Anterior cingulate cortex (tissue), 58 donors: ENCODE measurements at regions not wholly inside any gene's neighbourhood (a gene's known extent, or its start where the extent isn't known, plus 50 kb on each side); places are given as distances from the start of the nearest gene placed in this dataset.

ENCODE experiments used
- DNase-seq, 58 donors: peaks; one replicate each; lab custom pipeline; 2025; lab: John Stamatoyannopoulos, UW

GRCh38 chr2:151197184-151198108 is 64.2 kb downstream of the RBM43 start:
- peak in 1 of 58 donors; percentile 12 for DNase-seq

GRCh38 chr2:151193576-151193975 is 68.1 kb downstream of the RBM43 start:
- no peak for DNase-seq

GRCh38 chr2:151192681-151193080 is 69.0 kb downstream of the RBM43 start:
- no peak for DNase-seq

GRCh38 chr2:151191001-151191400 is 70.7 kb downstream of the RBM43 start:
- no peak for DNase-seq

GRCh38 chr2:151189125-151189524 is 72.5 kb downstream of the RBM43 start:
- DNase-seq: no peak

- no peak for DNase-seq
These were observed 75.7 kb downstream of the RBM43 start for GRCh38 chr2:151186011-151186410.

- DNase-seq: no peak
These were observed 78.5 kb downstream of the RBM43 start for GRCh38 chr2:151182899-151183809.

GRCh38 chr2:151182396-151182795 is 79.3 kb downstream of the RBM43 start:
- no peak for DNase-seq

- DNase-seq: peak in 1 of 58 donors; percentile 11
These were observed 80.1 kb downstream of the RBM43 start for GRCh38 chr2:151181524-151181923.

GRCh38 chr2:151180123-151180522 is 81.5 kb downstream of the RBM43 start:
- no peak for DNase-seq

GRCh38 chr2:151178207-151178606 is 83.5 kb downstream of the RBM43 start:
- DNase-seq: no peak

- DNase-seq: no peak
These were observed 83.9 kb downstream of the RBM43 start for GRCh38 chr2:151177756-151178155.

- DNase-seq: no peak
These were observed 85.0 kb downstream of the RBM43 start for GRCh38 chr2:151176661-151177060.

- no peak for DNase-seq
These were observed 85.8 kb downstream of the RBM43 start for GRCh38 chr2:151175864-151176263.

- DNase-seq: no peak
These were observed 87.5 kb downstream of the RBM43 start for GRCh38 chr2:151174127-151174526.

- no peak for DNase-seq
These were observed 90.5 kb downstream of the RBM43 start for GRCh38 chr2:151171186-151171585.

GRCh38 chr2:151166410-151166809 is 95.3 kb downstream of the RBM43 start:
- no peak for DNase-seq

GRCh38 chr2:151165105-151165684 is 96.5 kb downstream of the RBM43 start:
- DNase-seq: no peak

GRCh38 chr2:151161821-151162551 is 99.7 kb downstream of the RBM43 start:
- DNase-seq: no peak

GRCh38 chr2:151159109-151159662 is 102.5 kb downstream of the RBM43 start:
- DNase-seq: no peak
